ENCODE measurements at regions not wholly inside any gene's neighbourhood (a gene's known extent, or its start where the extent isn't known, plus 50 kb on each side); places are given as distances from the start of the nearest gene placed in this dataset.
"Not testable (repeated sequence)": the region's sequence is repeated elsewhere in the genome, so short reads cannot be mapped to it uniquely, and the experiment has no call there.

GRCh38 chr9:85861882-85862281 is 79.1 kb upstream of the NAA35 start:
- TF ChIP-seq CTCF, POLR2A (IDR thresholded peaks at IDR 0.05): not testable (repeated sequence)

All from adrenal gland (tissue), 5 donors.